RWPE1 (cell line): ENCODE measurements at regions not wholly inside any gene's neighbourhood (a gene's known extent, or its start where the extent isn't known, plus 50 kb on each side); places are given as distances from the start of the nearest gene placed in this dataset.

Source experiments
- CTCF ChIA-PET: fragments of 350-600 bp; sonication (Branson Sonifier 250); formaldehyde crosslinking; extraction: SDS; loops from one replicate; lab custom pipeline; 2021; lab: Yijun Ruan, JAX
- POLR2A ChIA-PET: fragments of 400-600 bp; formaldehyde crosslinking; extraction: SDS; loops from one replicate; lab custom pipeline; 2020; ENCODE audit warnings: antibody characterized with exemption; ENCODE audit not compliant: low non-redundant PET; lab: Yijun Ruan, JAX
- DNase-seq: peaks from one replicate; pipeline ENCODE4 v3.0.0; 2012; ENCODE audit warnings: low spot score
- H3K27ac ChIP-seq: fragments of 450-650 bp; 2 replicates; pipeline ENCODE4 v1.5.1; 2017
- CTCF ChIP-seq: fragments of 450-650 bp; conservative IDR thresholded peaks from 2 replicates; pipeline ENCODE4 v1.5.1; 2017; ENCODE audit warnings: low read depth, mild to moderate bottlenecking

DNA sequence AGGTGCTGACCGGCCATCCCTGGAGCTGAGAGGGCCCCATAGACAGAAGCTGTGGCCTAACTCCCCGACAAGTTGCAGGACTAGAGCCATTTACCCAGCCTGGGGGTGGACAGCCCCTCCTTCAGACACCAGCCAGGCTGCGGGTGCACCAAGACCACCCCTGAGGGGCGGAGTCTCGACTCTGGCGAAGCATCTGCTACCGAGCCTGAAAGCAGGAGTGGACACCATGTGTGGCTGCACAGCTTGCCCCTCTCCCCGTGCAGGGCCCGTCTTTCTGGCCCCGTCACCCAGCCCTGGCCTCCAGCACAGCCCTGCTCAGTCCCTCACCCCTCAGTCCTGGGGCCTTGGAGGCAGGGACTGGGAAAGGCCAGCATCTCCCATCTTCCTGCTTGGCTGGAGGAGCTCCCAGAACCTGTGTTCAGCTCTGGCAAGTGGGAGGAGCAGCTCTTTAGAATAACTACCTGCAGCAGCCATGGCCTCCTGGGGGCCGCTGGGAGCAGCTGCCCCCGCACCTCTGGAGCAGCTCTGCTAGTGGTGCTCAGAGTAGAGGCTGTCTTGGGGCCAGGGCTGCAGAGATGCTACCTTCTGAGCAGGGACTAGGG, 275.8 kb downstream of the NDUFA10 start:
- no peak for TF ChIP-seq CTCF
- DNase-seq: no peak
- CTCF ChIA-PET: interaction anchor here (0.6 to 0.8 kb wide), 2 partner anchors 95 to 150 kb away, joined by 3 to 4 read pairs; no protein-coding TSS in a partner anchor
- H3K27ac ChIP-seq: no peak overlapping the region
- POLR2A ChIA-PET: no interaction called here

GRCh38 chr2:239748811-239749210, 276.3 kb downstream of the NDUFA10 start:
- ChIA-PET POLR2A (no interaction called here), CTCF (interaction anchor here (0.6 to 0.8 kb wide), 2 partner anchors 95 to 151 kb away, joined by 3 to 4 read pairs; no protein-coding TSS in a partner anchor)
- no peak for TF ChIP-seq CTCF

DNA sequence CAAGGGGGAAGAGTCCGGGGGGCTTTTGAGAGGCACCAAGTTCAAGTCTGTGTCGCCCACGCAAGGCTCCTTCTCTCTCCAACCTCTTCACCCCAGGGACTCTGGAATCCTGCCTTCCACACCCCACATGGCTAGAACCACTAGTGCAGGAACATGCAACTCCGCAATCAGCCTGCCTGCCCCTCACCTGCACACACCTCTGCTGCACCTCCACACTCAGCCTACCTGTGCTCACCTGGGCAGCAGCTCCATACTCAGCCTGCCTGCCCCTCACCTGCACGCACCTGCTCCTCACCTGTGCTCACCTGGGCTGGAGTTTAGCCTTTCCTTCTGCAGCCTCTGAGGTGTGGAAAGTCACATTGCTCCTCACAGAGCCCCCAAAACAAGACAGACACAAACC, 277.4 kb downstream of the NDUFA10 start:
- POLR2A ChIA-PET: no interaction called here
- H3K27ac ChIP-seq: no peak overlapping the region
- TF ChIP-seq CTCF: no peak
- DNase-seq: no peak
- CTCF ChIA-PET: interaction anchor here (0.6 kb wide), 1 partner anchor 26 kb away, joined by 5 read pairs; no protein-coding TSS in a partner anchor

More at GRCh38 chr2:239748811-239749210, 276.3 kb downstream of the NDUFA10 start:
- DNase-seq: no peak
- no peak overlapping the region for H3K27ac ChIP-seq

- TF ChIP-seq CTCF: no peak
- no peak overlapping the region for H3K27ac ChIP-seq
- no peak for DNase-seq
- ChIA-PET POLR2A (no interaction called here), CTCF (no interaction called here)
These were observed 277.9 kb downstream of the NDUFA10 start for GRCh38 chr2:239747274-239747673.

- no peak for DNase-seq
- no peak overlapping the region for H3K27ac ChIP-seq
- POLR2A ChIA-PET: no interaction called here
- CTCF ChIA-PET: no interaction called here
- no peak for TF ChIP-seq CTCF
These were observed 278.4 kb downstream of the NDUFA10 start for GRCh38 chr2:239746559-239747246.

DNA sequence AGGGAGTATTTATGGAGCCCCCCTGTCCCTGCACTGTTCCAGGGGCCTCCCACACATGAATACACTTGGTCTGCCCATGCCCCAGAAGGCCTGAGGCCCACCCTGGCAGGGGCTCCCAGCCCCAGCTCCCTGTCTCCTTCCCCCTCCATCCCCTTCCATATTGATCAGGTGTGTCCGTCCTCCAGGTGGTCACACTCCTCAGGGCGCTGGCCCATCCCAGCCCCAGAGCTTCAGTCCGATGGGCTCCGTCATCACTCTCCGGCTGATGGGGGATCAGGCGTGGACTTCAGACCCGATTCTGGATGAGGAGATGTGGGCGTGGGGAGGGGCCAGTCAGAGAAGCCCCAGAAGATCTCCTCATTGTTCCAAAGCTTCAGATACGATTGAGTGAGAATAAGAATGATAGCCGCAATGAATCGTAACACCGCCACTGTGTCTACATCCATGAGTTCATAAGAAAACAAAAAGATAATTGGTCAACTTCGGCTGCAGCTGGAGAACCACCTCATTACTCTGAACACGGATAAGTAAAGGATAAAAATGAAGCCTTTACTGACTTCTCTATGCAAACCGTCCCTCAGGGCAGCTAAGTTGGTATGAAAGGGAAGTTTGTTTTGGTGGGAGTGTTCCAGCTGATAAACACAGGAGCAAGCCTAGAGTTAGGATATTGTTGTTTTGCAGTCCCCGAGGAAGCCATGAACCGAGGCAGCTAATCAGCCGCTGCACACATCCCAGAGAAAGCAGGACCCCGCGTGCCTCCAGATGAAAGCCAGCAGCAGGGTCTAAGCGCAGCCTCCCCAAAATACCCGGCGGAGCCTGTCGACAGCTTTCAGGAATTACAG, 279.5 kb downstream of the NDUFA10 start:
- no peak for TF ChIP-seq CTCF
- ChIA-PET CTCF (no interaction called here), POLR2A (no interaction called here)
- H3K27ac ChIP-seq: no peak overlapping the region
- DNase-seq: no peak
